ENCODE measurements at regions not wholly inside any gene's neighbourhood (a gene's known extent, or its start where the extent isn't known, plus 50 kb on each side); places are given as distances from the start of the nearest gene placed in this dataset.

GRCh38 chr10:125462845-125463244, 220.1 kb downstream of the TEX36 start:
- DNase-seq (ENCODE audit: low read depth in 4 of 4, low spot score in 3 of 4), result no peak

- DNase-seq (ENCODE audit: low read depth in 4 of 4, low spot score in 3 of 4), result no peak
Measured at GRCh38 chr10:125460326-125460725, 222.6 kb downstream of the TEX36 start.

GRCh38 chr10:125457406-125457805, 225.6 kb downstream of the TEX36 start:
- no peak for DNase-seq (ENCODE audit: low read depth in 4 of 4, low spot score in 3 of 4)

- DNase-seq (ENCODE audit: low read depth in 4 of 4, low spot score in 3 of 4), result peak in 1 of 4 donors; percentile 36
Measured at GRCh38 chr10:125455855-125456254, 227.1 kb downstream of the TEX36 start.

- DNase-seq (ENCODE audit: low read depth in 4 of 4, low spot score in 3 of 4), result no peak
Measured at GRCh38 chr10:125455431-125455830, 227.5 kb downstream of the TEX36 start.

- peak in 1 of 4 donors; percentile 8 for DNase-seq (ENCODE audit: low read depth in 4 of 4, low spot score in 3 of 4)
Measured at GRCh38 chr10:125451319-125451718, 231.6 kb downstream of the TEX36 start.

GRCh38 chr10:125450218-125450617, 232.7 kb downstream of the TEX36 start:
- no peak for DNase-seq (ENCODE audit: low read depth in 4 of 4, low spot score in 3 of 4)

GRCh38 chr10:125449571-125449970, 233.4 kb downstream of the TEX36 start:
- no peak for DNase-seq (ENCODE audit: low read depth in 4 of 4, low spot score in 3 of 4)

- no peak for DNase-seq (ENCODE audit: low read depth in 4 of 4, low spot score in 3 of 4)
Measured at GRCh38 chr10:125448596-125448995, 234.4 kb downstream of the TEX36 start.

- DNase-seq (ENCODE audit: low read depth in 4 of 4, low spot score in 3 of 4), result no peak
Measured at GRCh38 chr10:125444790-125445189, 238.2 kb downstream of the TEX36 start.

- no peak for DNase-seq (ENCODE audit: low read depth in 4 of 4, low spot score in 3 of 4)
Measured at GRCh38 chr10:125442856-125443540, 240.0 kb downstream of the TEX36 start.

- DNase-seq (ENCODE audit: low read depth in 4 of 4, low spot score in 3 of 4), result no peak
Measured at GRCh38 chr10:125441151-125441550, 241.8 kb downstream of the TEX36 start.

GRCh38 chr10:125431149-125431548, 251.8 kb downstream of the TEX36 start:
- no peak for DNase-seq (ENCODE audit: low read depth in 4 of 4, low spot score in 3 of 4)

- DNase-seq (ENCODE audit: low read depth in 4 of 4, low spot score in 3 of 4), result no peak
Measured at GRCh38 chr10:125428054-125428453, 254.9 kb downstream of the TEX36 start.

GRCh38 chr10:125424191-125424847, 258.6 kb downstream of the TEX36 start:
- DNase-seq (ENCODE audit: low read depth in 4 of 4, low spot score in 3 of 4), result no peak

- DNase-seq (ENCODE audit: low read depth in 4 of 4, low spot score in 3 of 4), result no peak
Measured at GRCh38 chr10:125423569-125423968, 259.4 kb downstream of the TEX36 start.

- DNase-seq (ENCODE audit: low read depth in 4 of 4, low spot score in 3 of 4), result no peak
Measured at GRCh38 chr10:125419831-125420230, 259.5 kb upstream of the CTBP2 start.

- no peak for DNase-seq (ENCODE audit: low read depth in 4 of 4, low spot score in 3 of 4)
Measured at GRCh38 chr10:125419146-125419545, 258.8 kb upstream of the CTBP2 start.

GRCh38 chr10:125417605-125418004, 257.2 kb upstream of the CTBP2 start:
- no peak for DNase-seq (ENCODE audit: low read depth in 4 of 4, low spot score in 3 of 4)

GRCh38 chr10:125415964-125416363, 255.6 kb upstream of the CTBP2 start:
- DNase-seq (ENCODE audit: low read depth in 4 of 4, low spot score in 3 of 4), result no peak

- no peak for DNase-seq (ENCODE audit: low read depth in 4 of 4, low spot score in 3 of 4)
Measured at GRCh38 chr10:125415006-125415633, 254.8 kb upstream of the CTBP2 start.

- no peak for DNase-seq (ENCODE audit: low read depth in 4 of 4, low spot score in 3 of 4)
Measured at GRCh38 chr10:125411724-125412123, 251.4 kb upstream of the CTBP2 start.
